ENCODE measurements at regions not wholly inside any gene's neighbourhood (a gene's known extent, or its start where the extent isn't known, plus 50 kb on each side); places are given as distances from the start of the nearest gene placed in this dataset.

- no peak for ATAC-seq
- H3K36me3 ChIP-seq = no peaks in the 10 kb centered on the region
- intact Hi-C loops (cut with DNase I; ENCODE audit: low total_unique reads) (no loop called here), in situ Hi-C loops (cut with MboI; ENCODE audit: low sequenced_read_pairs in 4 of 4) (no loop called here)
- no peaks in the 10 kb centered on the region for H3K4me1 ChIP-seq
- H3K27me3 ChIP-seq = no peaks in the 10 kb centered on the region
- no peak for DNase-seq
- H3K27ac ChIP-seq = no peak overlapping the region
- TF ChIP-seq CTCF (IDR thresholded peaks at IDR 0.05 in 4 of 5, conservative IDR thresholded peaks at IDR 0.05 in 1 of 5) = no peak
- TF ChIP-seq POLR2A (IDR thresholded peaks at IDR 0.05) = no peak
- H3K4me3 ChIP-seq = no peak overlapping the region
- H3K9me3 ChIP-seq = no peaks in the 10 kb centered on the region
Measured at GRCh38 chr3:84066915-84067314, 891.9 kb upstream of the CADM2 start.

GRCh38 chr3:84073664-84074063 lies 885.1 kb upstream of the CADM2 start:
- no peak overlapping the region for H3K4me3 ChIP-seq
- DNase-seq (no peak), ATAC-seq (no peak)
- no peak overlapping the region for H3K27ac ChIP-seq
- H3K9me3 ChIP-seq = no peaks in the 10 kb centered on the region
- no peaks in the 10 kb centered on the region for H3K36me3 ChIP-seq
- intact Hi-C loops (cut with DNase I; ENCODE audit: low total_unique reads) = no loop called here
- in situ Hi-C loops (cut with MboI; ENCODE audit: low sequenced_read_pairs in 4 of 4) = no loop called here
- H3K27me3 ChIP-seq = no peaks in the 10 kb centered on the region
- TF ChIP-seq CTCF (IDR thresholded peaks at IDR 0.05 in 4 of 5, conservative IDR thresholded peaks at IDR 0.05 in 1 of 5) = no peak
- H3K4me1 ChIP-seq = no peaks in the 10 kb centered on the region

- no peak overlapping the region for H3K27ac ChIP-seq
- H3K9me3 ChIP-seq = no peaks in the 10 kb centered on the region
- no peak for ATAC-seq
- no peaks in the 10 kb centered on the region for H3K4me1 ChIP-seq
- DNase-seq = no peak
- intact Hi-C loops (cut with DNase I; ENCODE audit: low total_unique reads) = no loop called here
- in situ Hi-C loops (cut with MboI; ENCODE audit: low sequenced_read_pairs in 4 of 4) = no loop called here
- no peaks in the 10 kb centered on the region for H3K27me3 ChIP-seq
- TF ChIP-seq POLR2A (IDR thresholded peaks at IDR 0.05) = no peak
- no peak for TF ChIP-seq CTCF (IDR thresholded peaks at IDR 0.05 in 4 of 5, conservative IDR thresholded peaks at IDR 0.05 in 1 of 5)
- no peaks in the 10 kb centered on the region for H3K36me3 ChIP-seq
- H3K4me3 ChIP-seq = no peak overlapping the region
Measured at GRCh38 chr3:84074767-84075166, 884.0 kb upstream of the CADM2 start.

- in situ Hi-C loops (cut with MboI; ENCODE audit: low sequenced_read_pairs in 4 of 4) (no loop called here), intact Hi-C loops (cut with DNase I; ENCODE audit: low total_unique reads) (no loop called here)
- TF ChIP-seq POLR2A (IDR thresholded peaks at IDR 0.05) (no peak), CTCF (IDR thresholded peaks at IDR 0.05 in 4 of 5, conservative IDR thresholded peaks at IDR 0.05 in 1 of 5) (no peak)
- Histone ChIP-seq H3K4me3 (no peak overlapping the region), H3K36me3 (no peaks in the 10 kb centered on the region), H3K27ac (no peak overlapping the region), H3K27me3 (no peaks in the 10 kb centered on the region), H3K4me1 (no peaks in the 10 kb centered on the region), H3K9me3 (no peaks in the 10 kb centered on the region)
- no peak for DNase-seq
- ATAC-seq = no peak
Measured at GRCh38 chr3:84077479-84077878, 881.3 kb upstream of the CADM2 start.

GRCh38 chr3:84082726-84083125 lies 876.1 kb upstream of the CADM2 start:
- Histone ChIP-seq H3K36me3 (no peaks in the 10 kb centered on the region), H3K27me3 (no peaks in the 10 kb centered on the region), H3K4me1 (no peaks in the 10 kb centered on the region), H3K27ac (no peak overlapping the region), H3K9me3 (no peaks in the 10 kb centered on the region), H3K4me3 (no peak overlapping the region)
- DNase-seq (no peak), ATAC-seq (no peak)
- intact Hi-C loops (cut with DNase I; ENCODE audit: low total_unique reads) = no loop called here
- TF ChIP-seq CTCF (IDR thresholded peaks at IDR 0.05 in 4 of 5, conservative IDR thresholded peaks at IDR 0.05 in 1 of 5) = no peak
- no peak for TF ChIP-seq POLR2A (IDR thresholded peaks at IDR 0.05)
- in situ Hi-C loops (cut with MboI; ENCODE audit: low sequenced_read_pairs in 4 of 4) = no loop called here

Measured in gastrocnemius medialis (tissue), 4 donors.